Right atrium auricular region (tissue), 2 donors: ENCODE measurements at regions not wholly inside any gene's neighbourhood (a gene's known extent, or its start where the extent isn't known, plus 50 kb on each side); places are given as distances from the start of the nearest gene placed in this dataset.
"Not testable (repeated sequence)": the region's sequence is repeated elsewhere in the genome, so short reads cannot be mapped to it uniquely, and the experiment has no call there.

Source experiments
- DNase-seq: peaks from one replicate; pipeline ENCODE4 v3.0.0-alpha.2; 2019; ENCODE audit warnings: low spot score
- H3K27ac ChIP-seq, 2 donors: fragments of 200-600 bp; sonication (generic); 1 replicate in 1 of 2; 2 replicates in 1 of 2; pipeline ENCODE4 v1.5.1; 2016 to 2019
- H3K27me3 ChIP-seq, 2 donors: fragments of 200-600 bp; sonication (generic); one replicate each; pipeline versions ENCODE4 v1.5.1 to v1.6.0; 2017 to 2019
- H3K36me3 ChIP-seq: fragments of 200-600 bp; sonication (generic); one replicate; pipeline ENCODE4 v1.5.1; 2016
- H3K4me1 ChIP-seq, 2 donors: fragments of 200-600 bp; sonication (generic); one replicate each; pipeline versions ENCODE4 v1.5.1 to v1.6.0; 2017 to 2019
- H3K4me3 ChIP-seq, 2 donors: fragments of 200-600 bp; sonication (generic); 1 replicate in 1 of 2; 2 replicates in 1 of 2; pipeline ENCODE4 v1.5.1; 2017 to 2019; ENCODE audit warnings: mild to moderate bottlenecking in 1 of 2, moderate library complexity in 1 of 2
- H3K9me3 ChIP-seq, 2 donors: fragments of 200-600 bp; sonication (generic); one replicate each; pipeline ENCODE4 v1.5.1; 2019
- CTCF ChIP-seq, 2 donors: fragments of 200-600 bp; sonication (generic); IDR thresholded peaks; one replicate each; pipeline ENCODE4 v1.5.1; 2019; ENCODE audit warnings: antibody characterized with exemption in 2 of 2

GRCh38 chr1:67909776-67910175, 76.5 kb upstream of the GNG12 start:
- TF ChIP-seq CTCF (IDR thresholded peaks at IDR 0.05) = no peak
- H3K27ac ChIP-seq = no peak overlapping the region
- peaks cover 0 to 5% of the 10 kb centered on the region in 2 donors for H3K9me3 ChIP-seq
- H3K27me3 ChIP-seq = no peaks in the 10 kb centered on the region
- H3K4me1 ChIP-seq = no peaks in the 10 kb centered on the region
- no peak for DNase-seq
- H3K36me3 ChIP-seq = no peaks in the 10 kb centered on the region
- no peak overlapping the region for H3K4me3 ChIP-seq

- no peak for TF ChIP-seq CTCF (IDR thresholded peaks at IDR 0.05)
- Histone ChIP-seq H3K9me3 (peaks cover 0 to 5% of the 10 kb centered on the region in 2 donors), H3K27ac (no peak overlapping the region), H3K4me3 (no peak overlapping the region), H3K27me3 (no peaks in the 10 kb centered on the region), H3K4me1 (no peaks in the 10 kb centered on the region), H3K36me3 (no peaks in the 10 kb centered on the region)
- DNase-seq = no peak
Measured at GRCh38 chr1:67908250-67908936, 75.1 kb upstream of the GNG12 start.

GRCh38 chr1:67907467-67907866, 74.2 kb upstream of the GNG12 start:
- H3K9me3 ChIP-seq, H3K4me1 ChIP-seq, H3K4me3 ChIP-seq, DNase-seq, H3K27ac ChIP-seq, H3K36me3 ChIP-seq, H3K27me3 ChIP-seq: not testable (repeated sequence)

GRCh38 chr1:67906015-67906414, 72.7 kb upstream of the GNG12 start:
- not testable (repeated sequence) for H3K4me1 ChIP-seq, H3K9me3 ChIP-seq, H3K27me3 ChIP-seq, DNase-seq, H3K36me3 ChIP-seq, H3K27ac ChIP-seq, H3K4me3 ChIP-seq

- H3K36me3 ChIP-seq, H3K4me1 ChIP-seq, H3K27ac ChIP-seq, H3K4me3 ChIP-seq, H3K27me3 ChIP-seq, DNase-seq, H3K9me3 ChIP-seq: not testable (repeated sequence)
Measured at GRCh38 chr1:67902546-67903223, 69.4 kb upstream of the GNG12 start.

- no peak for TF ChIP-seq CTCF (IDR thresholded peaks at IDR 0.05)
- H3K4me1 ChIP-seq = no peaks in the 10 kb centered on the region
- no peak for DNase-seq
Measured at GRCh38 chr1:67898033-67898726, 64.9 kb upstream of the GNG12 start.

GRCh38 chr1:67897270-67897949, 64.1 kb upstream of the GNG12 start:
- TF ChIP-seq CTCF (IDR thresholded peaks at IDR 0.05) = no peak
- DNase-seq = no peak
- Histone ChIP-seq H3K36me3 (no peaks in the 10 kb centered on the region), H3K4me1 (no peaks in the 10 kb centered on the region), H3K9me3 (peaks cover 0 to 4% of the 10 kb centered on the region in 2 donors), H3K27ac (no peak overlapping the region), H3K27me3 (no peaks in the 10 kb centered on the region), H3K4me3 (no peak overlapping the region)

More at GRCh38 chr1:67898033-67898726, 64.9 kb upstream of the GNG12 start:
- Histone ChIP-seq H3K36me3 (no peaks in the 10 kb centered on the region), H3K9me3 (peaks cover 0 to 4% of the 10 kb centered on the region in 2 donors), H3K4me3 (no peak overlapping the region), H3K27me3 (no peaks in the 10 kb centered on the region), H3K27ac (no peak overlapping the region)
